ENCODE measurements at regions not wholly inside any gene's neighbourhood (a gene's known extent, or its start where the extent isn't known, plus 50 kb on each side); places are given as distances from the start of the nearest gene placed in this dataset.

DNA sequence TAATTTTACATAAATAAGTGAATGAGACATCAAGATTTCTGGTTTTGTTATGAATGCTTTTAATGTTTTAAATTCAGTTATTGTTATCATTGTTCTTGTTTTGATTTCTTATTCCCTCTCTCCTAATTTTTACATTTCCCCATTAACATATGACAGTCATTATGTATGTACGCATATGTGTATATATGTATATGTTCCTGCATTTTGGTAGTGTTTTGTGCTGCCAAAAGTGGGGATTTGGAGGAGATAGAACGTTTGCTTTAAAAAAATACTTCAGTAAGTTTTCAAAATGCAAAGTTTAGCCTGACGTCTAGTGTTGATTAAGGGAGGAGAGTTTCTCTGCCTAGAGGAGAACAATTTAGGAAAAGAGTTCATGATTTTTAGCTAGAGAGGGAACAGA, 385.2 kb downstream of the EPHA4 start:
- no peak for TF ChIP-seq CTCF (IDR thresholded peaks at IDR 0.05; ENCODE audit: control insufficient read depth, extremely low read depth, insufficient read depth)
- DNase-seq (ENCODE audit: low read depth), result no peak
- no peak overlapping the region for H3K4me3 ChIP-seq (ENCODE audit: low read depth, low read length)

DNA sequence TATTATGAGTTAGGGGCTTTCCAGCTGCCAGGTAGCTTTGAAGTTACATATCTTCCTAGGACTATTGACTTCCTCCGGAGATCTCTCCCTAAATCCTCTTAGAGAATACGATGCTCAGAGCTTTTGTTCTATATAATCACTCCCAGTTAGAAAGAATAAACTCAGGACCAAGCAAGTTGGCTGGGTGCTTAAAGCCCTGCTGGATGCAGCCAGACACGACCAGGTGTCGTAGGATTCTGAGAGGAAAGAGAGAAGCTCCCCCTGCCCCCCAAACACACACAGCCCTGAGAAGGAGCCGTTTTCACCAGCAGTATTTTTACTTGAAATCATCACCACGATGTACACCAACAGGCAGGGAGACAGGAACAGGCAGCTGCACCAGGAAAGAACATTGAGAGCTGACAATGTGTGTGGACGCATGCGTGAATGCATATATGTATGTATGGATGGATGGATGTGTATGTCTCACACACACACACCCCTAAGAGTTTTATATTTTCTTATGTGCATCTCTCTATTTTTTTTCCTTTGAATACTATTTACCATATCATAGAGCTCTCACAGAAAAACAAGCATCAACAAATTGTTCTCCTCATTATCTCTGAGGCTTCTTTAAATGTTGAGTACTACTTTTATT, 382.6 kb downstream of the EPHA4 start:
- no peak for DNase-seq (ENCODE audit: low read depth)
- H3K4me3 ChIP-seq (ENCODE audit: low read depth, low read length), result no peak overlapping the region

DNA sequence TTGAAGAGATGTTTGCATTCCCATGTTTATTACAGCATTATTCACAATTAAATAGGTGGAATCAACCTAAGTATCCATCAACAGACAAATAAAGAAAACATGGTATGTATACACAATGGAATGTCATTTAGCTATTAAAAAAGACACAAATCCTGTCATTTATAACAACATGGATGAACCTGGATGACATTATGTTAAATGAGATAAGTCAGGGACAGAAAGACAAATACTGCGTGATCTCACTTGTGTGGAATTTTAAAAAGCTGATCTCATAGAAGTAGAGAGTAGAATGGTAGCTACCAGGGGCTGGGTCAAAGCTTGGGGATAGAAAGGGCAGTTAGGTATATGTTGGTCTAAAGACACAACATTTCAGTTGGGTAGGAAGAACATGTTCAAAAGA, 376.3 kb downstream of the EPHA4 start:
- TF ChIP-seq CTCF (IDR thresholded peaks at IDR 0.05; ENCODE audit: control insufficient read depth, extremely low read depth, insufficient read depth), result no peak
- no peak overlapping the region for H3K4me3 ChIP-seq (ENCODE audit: low read depth, low read length)

More for the DNA sequence above, 382.6 kb downstream of the EPHA4 start:
- no peak for TF ChIP-seq CTCF (IDR thresholded peaks at IDR 0.05; ENCODE audit: control insufficient read depth, extremely low read depth, insufficient read depth)

DNA sequence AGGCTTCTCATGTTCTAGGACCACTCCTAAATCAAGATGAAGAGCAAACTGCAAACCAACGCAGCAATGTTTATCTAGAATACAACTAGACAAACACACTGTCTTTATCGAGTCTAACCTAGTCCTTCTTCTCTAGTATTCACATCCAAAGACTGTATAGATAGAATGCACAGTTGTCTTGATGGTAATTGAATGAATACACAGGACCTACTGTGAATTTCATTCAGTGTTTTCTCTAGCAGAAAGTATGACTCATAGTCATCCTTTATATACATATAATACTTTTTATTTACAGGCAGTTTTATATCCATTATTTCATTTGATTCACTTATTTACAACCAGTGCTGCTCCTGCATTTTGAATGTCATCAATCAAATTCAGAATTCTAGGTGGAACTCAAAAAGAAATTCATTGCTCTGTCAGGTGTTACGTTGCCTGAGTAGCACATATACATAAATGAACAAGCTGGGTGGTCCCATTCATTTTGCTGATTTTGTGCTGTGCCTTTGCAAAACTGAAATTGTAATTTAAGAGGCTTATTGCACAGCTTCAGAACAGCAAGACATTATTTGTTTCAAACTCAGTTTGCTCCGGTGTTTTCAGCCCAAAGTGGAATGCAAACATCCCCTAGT, 374.8 kb downstream of the EPHA4 start:
- no peak overlapping the region for H3K4me3 ChIP-seq (ENCODE audit: low read depth, low read length)
- no peak for TF ChIP-seq CTCF (IDR thresholded peaks at IDR 0.05; ENCODE audit: control insufficient read depth, extremely low read depth, insufficient read depth)

More for the DNA sequence above, 376.3 kb downstream of the EPHA4 start:
- DNase-seq (ENCODE audit: low read depth), result no peak

DNA sequence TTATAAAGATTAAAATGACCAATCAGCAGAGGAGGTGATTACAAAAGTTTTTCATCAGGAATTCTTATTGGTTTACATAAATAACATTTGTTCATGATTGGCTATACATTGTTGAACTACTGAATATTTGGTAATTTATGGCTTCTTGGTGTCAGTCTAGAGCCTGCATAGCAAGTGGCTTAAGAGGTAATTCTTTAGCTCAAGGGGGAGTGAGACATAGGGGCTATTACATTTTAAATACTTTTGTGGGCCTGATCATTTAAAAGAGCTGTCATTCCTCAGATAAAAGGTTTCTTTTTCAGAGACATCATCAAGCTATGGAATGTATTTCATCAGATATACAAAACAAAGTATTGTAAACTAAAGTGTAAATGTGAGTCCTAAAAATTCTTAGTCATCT, 373.8 kb downstream of the EPHA4 start:
- H3K4me3 ChIP-seq (ENCODE audit: low read depth, low read length), result no peak overlapping the region
- TF ChIP-seq CTCF (IDR thresholded peaks at IDR 0.05; ENCODE audit: control insufficient read depth, extremely low read depth, insufficient read depth), result no peak

More for the DNA sequence above, 374.8 kb downstream of the EPHA4 start:
- DNase-seq (ENCODE audit: low read depth), result no peak

GRCh38 chr2:221200184-221200839, 371.8 kb downstream of the EPHA4 start:
- DNase-seq (ENCODE audit: low read depth), result no peak
- no peak overlapping the region for H3K4me3 ChIP-seq (ENCODE audit: low read depth, low read length)
- no peak for TF ChIP-seq CTCF (IDR thresholded peaks at IDR 0.05; ENCODE audit: control insufficient read depth, extremely low read depth, insufficient read depth)

More for the DNA sequence above, 373.8 kb downstream of the EPHA4 start:
- DNase-seq (ENCODE audit: low read depth), result no peak

Measured in LNCaP clone FGC (cell line).